ENCODE measurements at regions not wholly inside any gene's neighbourhood (a gene's known extent, or its start where the extent isn't known, plus 50 kb on each side); places are given as distances from the start of the nearest gene placed in this dataset.

GRCh38 chr2:147482916-147483669 is 361.7 kb upstream of the ACVR2A start:
- no peak for DNase-seq (ENCODE audit: low spot score in 2 of 2)
- H3K4me3 ChIP-seq: no peak overlapping the region
- TF ChIP-seq POLR2AphosphoS5 (IDR thresholded peaks at IDR 0.05) (no peak), POLR2A (IDR thresholded peaks at IDR 0.05) (no peak), CTCF (IDR thresholded peaks at IDR 0.05) (no peak)
- H3K27me3 ChIP-seq: no peaks in the 10 kb centered on the region
- no peaks in the 10 kb centered on the region for H3K4me1 ChIP-seq
- no peaks in the 10 kb centered on the region for H3K9me3 ChIP-seq
- intact Hi-C loops (cut with DNase I; ENCODE audit: low total_unique reads): no loop called here
- no peaks in the 10 kb centered on the region for H3K36me3 ChIP-seq
- no peak overlapping the region for H3K27ac ChIP-seq

DNA sequence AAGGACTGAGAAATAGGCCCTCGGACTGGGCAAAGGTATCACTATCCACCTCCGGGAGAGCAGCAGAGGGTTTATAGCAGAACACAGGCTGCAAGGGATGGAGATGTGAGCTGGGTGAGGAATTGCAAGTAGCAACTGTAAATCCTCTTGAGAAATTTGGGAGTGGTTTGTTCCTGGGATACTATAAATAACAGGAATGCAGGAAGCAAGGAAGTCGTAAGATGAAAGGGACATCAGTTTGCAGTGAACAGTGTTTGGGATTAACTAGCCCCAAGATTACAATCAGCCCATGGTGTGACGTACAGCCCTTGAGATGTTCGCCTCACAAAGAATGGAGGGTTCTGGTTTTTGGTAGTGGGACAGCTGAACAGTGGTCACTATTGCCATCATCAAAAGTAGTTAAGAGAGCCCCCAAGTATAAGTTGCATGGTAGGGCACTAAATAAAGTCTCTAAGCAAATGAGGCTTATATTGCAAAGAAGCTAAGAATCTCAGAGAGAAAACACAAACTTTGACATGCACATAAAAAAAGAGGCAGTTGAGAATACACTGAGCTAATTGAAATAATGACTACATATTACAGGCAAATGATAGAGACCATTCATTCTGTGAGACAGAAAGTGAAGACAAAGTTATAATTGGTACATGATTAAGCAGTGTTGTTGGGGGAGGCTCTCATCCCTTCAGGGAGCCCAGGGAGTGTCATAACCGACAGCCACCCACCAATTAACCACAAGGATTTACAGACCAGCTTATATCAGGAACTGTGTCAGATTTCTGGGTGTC is 362.5 kb upstream of the ACVR2A start:
- no peaks in the 10 kb centered on the region for H3K9me3 ChIP-seq
- no peak overlapping the region for H3K27ac ChIP-seq
- intact Hi-C loops (cut with DNase I; ENCODE audit: low total_unique reads): no loop called here
- H3K36me3 ChIP-seq: no peaks in the 10 kb centered on the region
- no peaks in the 10 kb centered on the region for H3K27me3 ChIP-seq
- no peaks in the 10 kb centered on the region for H3K4me1 ChIP-seq
- DNase-seq (ENCODE audit: low spot score in 2 of 2): no peak
- TF ChIP-seq POLR2AphosphoS5 (IDR thresholded peaks at IDR 0.05) (no peak), POLR2A (IDR thresholded peaks at IDR 0.05) (no peak), CTCF (IDR thresholded peaks at IDR 0.05) (no peak)
- H3K4me3 ChIP-seq: no peak overlapping the region

DNA sequence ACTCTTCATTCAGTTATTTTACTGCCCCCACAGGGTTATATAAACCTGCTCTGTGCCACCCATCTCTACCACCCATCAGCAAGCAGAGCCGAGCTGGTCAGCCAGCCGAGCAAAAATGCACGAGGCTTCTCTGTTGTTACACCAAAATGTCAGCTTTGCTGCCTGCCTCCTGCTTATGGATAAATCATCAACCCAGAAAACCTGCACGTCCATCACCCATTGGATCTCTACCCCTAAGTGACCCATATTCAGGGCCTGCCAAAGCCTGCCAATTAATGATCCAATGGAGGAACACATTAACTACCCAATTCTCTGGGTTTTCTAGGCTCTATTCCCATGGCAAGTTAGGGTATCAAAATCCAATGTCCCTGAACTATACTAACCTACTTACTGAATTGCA is 365.5 kb upstream of the ACVR2A start:
- H3K36me3 ChIP-seq: no peaks in the 10 kb centered on the region
- DNase-seq (ENCODE audit: low spot score in 2 of 2): no peak
- no peaks in the 10 kb centered on the region for H3K9me3 ChIP-seq
- no peaks in the 10 kb centered on the region for H3K4me1 ChIP-seq
- intact Hi-C loops (cut with DNase I; ENCODE audit: low total_unique reads): no loop called here
- H3K27me3 ChIP-seq: no peaks in the 10 kb centered on the region
- TF ChIP-seq POLR2A (IDR thresholded peaks at IDR 0.05) (no peak), POLR2AphosphoS5 (IDR thresholded peaks at IDR 0.05) (no peak), CTCF (IDR thresholded peaks at IDR 0.05) (no peak)
- H3K4me3 ChIP-seq: no peak overlapping the region
- H3K27ac ChIP-seq: no peak overlapping the region

DNA sequence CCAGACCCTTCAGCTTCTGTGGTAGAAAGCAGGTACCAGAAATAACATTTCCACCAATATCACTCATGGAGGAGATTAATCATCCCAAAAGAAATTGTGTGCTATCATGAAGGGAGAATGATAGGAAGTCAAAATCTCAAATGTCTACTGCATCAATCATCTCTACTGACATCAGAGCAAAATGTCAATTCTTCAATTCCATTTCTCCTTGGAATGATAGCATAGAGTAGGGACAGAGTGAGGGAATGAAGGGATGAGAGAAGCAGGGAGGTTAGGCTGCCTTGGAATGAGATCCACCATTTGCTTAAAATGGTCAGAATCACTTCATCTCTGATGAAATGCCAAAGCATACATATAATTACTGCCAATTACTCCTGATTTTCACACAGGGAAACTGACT is 371.8 kb upstream of the ACVR2A start:
- intact Hi-C loops (cut with DNase I; ENCODE audit: low total_unique reads): no loop called here
- no peaks in the 10 kb centered on the region for H3K4me1 ChIP-seq
- H3K36me3 ChIP-seq: no peaks in the 10 kb centered on the region
- no peak overlapping the region for H3K27ac ChIP-seq
- no peaks in the 10 kb centered on the region for H3K27me3 ChIP-seq
- no peak overlapping the region for H3K4me3 ChIP-seq
- no peak for DNase-seq (ENCODE audit: low spot score in 2 of 2)
- no peaks in the 10 kb centered on the region for H3K9me3 ChIP-seq
- no peak for TF ChIP-seq POLR2AphosphoS5 (IDR thresholded peaks at IDR 0.05)
- no peak for TF ChIP-seq CTCF (IDR thresholded peaks at IDR 0.05)
- TF ChIP-seq POLR2A (IDR thresholded peaks at IDR 0.05): no peak

- H3K27ac ChIP-seq: no peak overlapping the region
Observed at GRCh38 chr2:147471126-147471525, 373.7 kb upstream of the ACVR2A start.

More at GRCh38 chr2:147471126-147471525, 373.7 kb upstream of the ACVR2A start:
- intact Hi-C loops (cut with DNase I; ENCODE audit: low total_unique reads): no loop called here
- no peak for TF ChIP-seq CTCF (IDR thresholded peaks at IDR 0.05)
- no peak for TF ChIP-seq POLR2AphosphoS5 (IDR thresholded peaks at IDR 0.05)
- no peak for TF ChIP-seq POLR2A (IDR thresholded peaks at IDR 0.05)
- Histone ChIP-seq H3K4me3 (no peak overlapping the region), H3K9me3 (no peaks in the 10 kb centered on the region), H3K36me3 (no peaks in the 10 kb centered on the region), H3K4me1 (no peaks in the 10 kb centered on the region), H3K27me3 (no peaks in the 10 kb centered on the region)
- no peak for DNase-seq (ENCODE audit: low spot score in 2 of 2)
